ENCODE measurements at regions not wholly inside any gene's neighbourhood (a gene's known extent, or its start where the extent isn't known, plus 50 kb on each side); places are given as distances from the start of the nearest gene placed in this dataset.

DNA sequence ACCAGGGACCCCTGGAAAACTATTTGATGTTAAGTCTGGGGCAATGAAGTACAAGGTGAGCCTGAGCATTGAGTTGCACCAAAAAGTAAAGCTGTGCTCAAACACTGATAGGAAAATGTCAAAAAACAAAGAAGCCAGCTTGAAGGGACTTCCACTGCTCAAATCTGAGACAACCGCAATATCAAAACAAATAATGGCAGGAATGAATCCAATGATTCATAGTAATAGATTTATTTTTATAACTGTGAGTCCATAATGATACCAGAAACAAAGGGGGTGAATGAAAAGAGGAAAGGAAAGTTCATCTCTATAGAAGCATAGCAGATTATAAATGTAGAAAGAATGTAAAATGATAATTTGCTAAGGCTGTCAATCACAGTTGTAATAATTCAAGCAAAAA, 237.3 kb upstream of the ZBTB20 start:
- Histone ChIP-seq H2AFZ (ENCODE audit: low read length) (no peak overlapping the region), H4K20me1 (ENCODE audit: insufficient read depth, low read length) (no peaks in the 10 kb centered on the region), H3K9ac (ENCODE audit: insufficient read depth, low read depth, low read length) (no peak overlapping the region), H3K36me3 (replicated peaks in 1 of 2; ENCODE audit: control insufficient read depth in 1 of 2, insufficient read depth in 2 of 2, low read length in 2 of 2) (no peaks in the 10 kb centered on the region), H3K9me3 (ENCODE audit: low read length) (no peaks in the 10 kb centered on the region), H3K27me3 (ENCODE audit: control insufficient read depth in 1 of 2, insufficient read depth in 2 of 2, low read length in 2 of 2) (no peaks in the 10 kb centered on the region), H3K79me2 (ENCODE audit: insufficient read depth, low read length) (no peaks in the 10 kb centered on the region), H3K4me3 (replicated peaks in 1 of 3; ENCODE audit: insufficient read depth in 1 of 3, low read depth in 2 of 3, low read length in 3 of 3) (no peak overlapping the region), H3K4me1 (ENCODE audit: insufficient read depth, low read length) (no peaks in the 10 kb centered on the region), H3K4me2 (ENCODE audit: low read depth, low read length) (no peak overlapping the region), H3K27ac (ENCODE audit: extremely low read length, insufficient read depth, low read length) (no peak overlapping the region)
- in situ Hi-C loops (cut with HindIII; ENCODE audit: extremely low pct_ligation_motif_present, low pct_unique_long_range_greater_than_20kb) = no loop called here
- DNase-seq (ENCODE audit: low spot score) (no peak), FAIRE-seq (no peak), ATAC-seq (no peak)
- ChIA-PET CTCF (ENCODE audit: low intra/inter-chr PET ratio, low total read pairs) (no interaction called here), POLR2A (no interaction called here)
- TF ChIP-seq SIN3B (IDR thresholded peaks at IDR 0.05; ENCODE audit: low read length) (no peak), ZNF367 (CRISPR knock-in tag; IDR thresholded peaks at IDR 0.05; ENCODE audit: borderline replicate concordance) (no peak)
- TF ChIP-seq, protein P1, sequence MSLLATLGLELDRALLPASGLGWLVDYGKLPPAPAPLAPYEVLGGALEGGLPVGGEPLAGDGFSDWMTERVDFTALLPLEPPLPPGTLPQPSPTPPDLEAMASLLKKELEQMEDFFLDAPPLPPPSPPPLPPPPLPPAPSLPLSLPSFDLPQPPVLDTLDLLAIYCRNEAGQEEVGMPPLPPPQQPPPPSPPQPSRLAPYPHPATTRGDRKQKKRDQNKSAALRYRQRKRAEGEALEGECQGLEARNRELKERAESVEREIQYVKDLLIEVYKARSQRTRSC (CRISPR knock-in tag; IDR thresholded peaks at IDR 0.05; ENCODE audit: low read depth) = no peak
- WGBS (ENCODE audit: low lambda C conversion rate) = 0% methylated on average over 1 of the region's 1 CpG
- intact Hi-C loops (cut with micrococcal nuclease; ENCODE audit: unreplicated experiment) = no loop called here
- BruUV-seq (replicated peaks) = no TSS peak

DNA sequence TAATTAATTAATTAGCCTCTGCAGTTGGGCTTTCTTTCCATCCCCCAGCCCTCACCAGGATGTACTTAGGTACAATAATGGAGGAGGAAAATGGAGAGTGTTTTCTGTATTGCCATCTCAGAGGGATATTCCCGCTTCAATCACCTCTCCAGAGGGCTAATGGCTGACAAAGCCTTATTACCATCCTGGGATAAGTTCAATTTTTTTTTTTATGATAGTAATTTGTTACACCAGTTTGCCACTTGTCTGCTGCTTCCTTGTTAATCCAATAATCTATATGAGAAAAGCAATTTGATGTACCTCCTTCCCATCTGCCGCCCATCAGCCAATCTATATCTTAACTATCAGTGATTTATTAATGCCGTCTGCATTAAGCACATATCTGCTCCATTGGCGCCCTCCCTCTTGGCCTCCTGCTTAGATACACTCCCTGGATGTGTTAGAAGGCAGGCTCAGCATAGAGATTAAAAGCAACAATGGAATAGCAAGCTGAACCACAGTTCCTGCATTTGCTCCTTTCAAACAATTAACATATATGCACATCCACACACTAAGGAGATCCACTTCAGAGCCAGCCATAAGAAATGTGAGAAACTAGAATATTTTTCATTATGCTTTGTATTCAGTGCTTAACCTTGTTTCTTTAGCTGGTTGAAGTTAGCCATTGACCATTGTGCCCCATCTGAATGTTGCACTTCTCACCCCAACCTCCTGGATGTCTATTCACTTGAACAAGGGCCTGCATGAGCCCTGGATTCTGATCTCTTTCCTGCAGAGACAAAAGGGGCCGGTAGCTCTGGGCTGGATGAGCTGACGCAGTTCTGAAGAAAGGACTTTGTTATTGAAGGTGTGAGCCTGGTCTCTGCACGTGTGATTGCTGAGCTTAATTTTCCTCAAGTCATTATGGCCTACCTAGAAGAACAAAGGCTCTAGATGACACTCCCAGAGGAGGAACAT, 237.3 kb upstream of the GAP43 start:
- ChIA-PET CTCF (ENCODE audit: low intra/inter-chr PET ratio, low total read pairs) (no interaction called here), POLR2A (no interaction called here)
- Histone ChIP-seq H2AFZ (ENCODE audit: low read length) (no peak overlapping the region), H3K27ac (ENCODE audit: extremely low read length, insufficient read depth, low read length) (no peak overlapping the region), H3K79me2 (ENCODE audit: insufficient read depth, low read length) (no peaks in the 10 kb centered on the region), H3K9me3 (ENCODE audit: low read length) (no peaks in the 10 kb centered on the region), H3K36me3 (replicated peaks in 1 of 2; ENCODE audit: control insufficient read depth in 1 of 2, insufficient read depth in 2 of 2, low read length in 2 of 2) (no peaks in the 10 kb centered on the region), H3K4me3 (replicated peaks in 1 of 3; ENCODE audit: insufficient read depth in 1 of 3, low read depth in 2 of 3, low read length in 3 of 3) (no peak overlapping the region), H3K9ac (ENCODE audit: insufficient read depth, low read depth, low read length) (no peak overlapping the region), H3K27me3 (ENCODE audit: control insufficient read depth in 1 of 2, insufficient read depth in 2 of 2, low read length in 2 of 2) (no peaks in the 10 kb centered on the region), H3K4me2 (ENCODE audit: low read depth, low read length) (no peak overlapping the region), H4K20me1 (ENCODE audit: insufficient read depth, low read length) (no peaks in the 10 kb centered on the region), H3K4me1 (ENCODE audit: insufficient read depth, low read length) (no peaks in the 10 kb centered on the region)
- intact Hi-C loops (cut with micrococcal nuclease; ENCODE audit: unreplicated experiment) = no loop called here
- DNase-seq (ENCODE audit: low spot score) = no peak
- in situ Hi-C loops (cut with HindIII; ENCODE audit: extremely low pct_ligation_motif_present, low pct_unique_long_range_greater_than_20kb) = no loop called here
- no peak for ATAC-seq
- TF ChIP-seq PAX8 (CRISPR knock-in tag; IDR thresholded peaks at IDR 0.05; ENCODE audit: borderline replicate concordance) (no peak), ZNF20 (CRISPR knock-in tag; IDR thresholded peaks at IDR 0.05) (no peak), ZNF296 (CRISPR knock-in tag; conservative IDR thresholded peaks at IDR 0.05) (no peak)
- TF ChIP-seq, protein P2, sequence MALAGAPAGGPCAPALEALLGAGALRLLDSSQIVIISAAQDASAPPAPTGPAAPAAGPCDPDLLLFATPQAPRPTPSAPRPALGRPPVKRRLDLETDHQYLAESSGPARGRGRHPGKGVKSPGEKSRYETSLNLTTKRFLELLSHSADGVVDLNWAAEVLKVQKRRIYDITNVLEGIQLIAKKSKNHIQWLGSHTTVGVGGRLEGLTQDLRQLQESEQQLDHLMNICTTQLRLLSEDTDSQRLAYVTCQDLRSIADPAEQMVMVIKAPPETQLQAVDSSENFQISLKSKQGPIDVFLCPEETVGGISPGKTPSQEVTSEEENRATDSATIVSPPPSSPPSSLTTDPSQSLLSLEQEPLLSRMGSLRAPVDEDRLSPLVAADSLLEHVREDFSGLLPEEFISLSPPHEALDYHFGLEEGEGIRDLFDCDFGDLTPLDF (CRISPR knock-in tag; IDR thresholded peaks at IDR 0.05) = no peak
- WGBS (ENCODE audit: low lambda C conversion rate) = 2% methylated on average over 7 of the region's 7 CpGs
- no TSS peak for BruUV-seq (replicated peaks)
- FAIRE-seq = no peak

Measured in HepG2 (cell line).